Right atrium auricular region (tissue), 2 donors: ENCODE measurements at regions not wholly inside any gene's neighbourhood (a gene's known extent, or its start where the extent isn't known, plus 50 kb on each side); places are given as distances from the start of the nearest gene placed in this dataset.
"Not testable (repeated sequence)": the region's sequence is repeated elsewhere in the genome, so short reads cannot be mapped to it uniquely, and the experiment has no call there.

ENCODE experiments used
- DNase-seq: peaks from one replicate; pipeline ENCODE4 v3.0.0-alpha.2; 2019; ENCODE audit warnings: low spot score
- H3K27ac ChIP-seq, 2 donors: fragments of 200-600 bp; sonication (generic); 1 replicate in 1 of 2; 2 replicates in 1 of 2; pipeline ENCODE4 v1.5.1; 2016 to 2019
- H3K27me3 ChIP-seq, 2 donors: fragments of 200-600 bp; sonication (generic); one replicate each; pipeline versions ENCODE4 v1.5.1 to v1.6.0; 2017 to 2019
- H3K36me3 ChIP-seq: fragments of 200-600 bp; sonication (generic); one replicate; pipeline ENCODE4 v1.5.1; 2016
- H3K4me1 ChIP-seq, 2 donors: fragments of 200-600 bp; sonication (generic); one replicate each; pipeline versions ENCODE4 v1.5.1 to v1.6.0; 2017 to 2019
- H3K4me3 ChIP-seq, 2 donors: fragments of 200-600 bp; sonication (generic); 1 replicate in 1 of 2; 2 replicates in 1 of 2; pipeline ENCODE4 v1.5.1; 2017 to 2019; ENCODE audit warnings: mild to moderate bottlenecking in 1 of 2, moderate library complexity in 1 of 2
- H3K9me3 ChIP-seq, 2 donors: fragments of 200-600 bp; sonication (generic); one replicate each; pipeline ENCODE4 v1.5.1; 2019
- TF ChIP-seq, protein P1 (sequence below), 2 donors: fragments of 200-600 bp; sonication (generic); IDR thresholded peaks; one replicate each; pipeline ENCODE4 v1.5.1; 2019; ENCODE audit warnings: antibody characterized with exemption in 2 of 2

DNA sequence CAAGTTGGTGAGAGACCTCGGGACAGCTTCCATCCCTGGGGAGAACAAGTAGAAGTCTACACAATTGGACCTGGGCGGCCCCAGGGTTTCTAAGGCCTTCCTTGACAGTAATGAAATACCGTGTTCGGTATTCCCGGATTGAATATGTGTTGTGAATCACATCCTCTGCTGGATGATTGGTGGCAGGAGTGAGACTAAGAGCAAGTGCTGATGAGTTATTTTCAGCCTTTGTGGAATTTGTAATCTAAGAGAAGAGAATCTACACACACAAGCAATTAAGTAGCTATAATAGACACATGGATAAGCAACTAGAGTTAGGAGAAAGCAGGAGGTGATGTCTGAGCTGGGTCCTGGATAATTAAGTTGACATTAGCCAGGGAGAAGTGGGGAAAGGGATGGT is 64.8 kb upstream of the VWC2 start:
- H3K27ac ChIP-seq = no peak overlapping the region
- no peaks in the 10 kb centered on the region for H3K4me1 ChIP-seq
- no peaks in the 10 kb centered on the region for H3K36me3 ChIP-seq
- no peak for DNase-seq
- TF ChIP-seq, protein P1, sequence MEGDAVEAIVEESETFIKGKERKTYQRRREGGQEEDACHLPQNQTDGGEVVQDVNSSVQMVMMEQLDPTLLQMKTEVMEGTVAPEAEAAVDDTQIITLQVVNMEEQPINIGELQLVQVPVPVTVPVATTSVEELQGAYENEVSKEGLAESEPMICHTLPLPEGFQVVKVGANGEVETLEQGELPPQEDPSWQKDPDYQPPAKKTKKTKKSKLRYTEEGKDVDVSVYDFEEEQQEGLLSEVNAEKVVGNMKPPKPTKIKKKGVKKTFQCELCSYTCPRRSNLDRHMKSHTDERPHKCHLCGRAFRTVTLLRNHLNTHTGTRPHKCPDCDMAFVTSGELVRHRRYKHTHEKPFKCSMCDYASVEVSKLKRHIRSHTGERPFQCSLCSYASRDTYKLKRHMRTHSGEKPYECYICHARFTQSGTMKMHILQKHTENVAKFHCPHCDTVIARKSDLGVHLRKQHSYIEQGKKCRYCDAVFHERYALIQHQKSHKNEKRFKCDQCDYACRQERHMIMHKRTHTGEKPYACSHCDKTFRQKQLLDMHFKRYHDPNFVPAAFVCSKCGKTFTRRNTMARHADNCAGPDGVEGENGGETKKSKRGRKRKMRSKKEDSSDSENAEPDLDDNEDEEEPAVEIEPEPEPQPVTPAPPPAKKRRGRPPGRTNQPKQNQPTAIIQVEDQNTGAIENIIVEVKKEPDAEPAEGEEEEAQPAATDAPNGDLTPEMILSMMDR (IDR thresholded peaks at IDR 0.05) = no peak
- H3K27me3 ChIP-seq = no peaks in the 10 kb centered on the region
- H3K4me3 ChIP-seq = no peak overlapping the region
- H3K9me3 ChIP-seq = no peaks in the 10 kb centered on the region

DNA sequence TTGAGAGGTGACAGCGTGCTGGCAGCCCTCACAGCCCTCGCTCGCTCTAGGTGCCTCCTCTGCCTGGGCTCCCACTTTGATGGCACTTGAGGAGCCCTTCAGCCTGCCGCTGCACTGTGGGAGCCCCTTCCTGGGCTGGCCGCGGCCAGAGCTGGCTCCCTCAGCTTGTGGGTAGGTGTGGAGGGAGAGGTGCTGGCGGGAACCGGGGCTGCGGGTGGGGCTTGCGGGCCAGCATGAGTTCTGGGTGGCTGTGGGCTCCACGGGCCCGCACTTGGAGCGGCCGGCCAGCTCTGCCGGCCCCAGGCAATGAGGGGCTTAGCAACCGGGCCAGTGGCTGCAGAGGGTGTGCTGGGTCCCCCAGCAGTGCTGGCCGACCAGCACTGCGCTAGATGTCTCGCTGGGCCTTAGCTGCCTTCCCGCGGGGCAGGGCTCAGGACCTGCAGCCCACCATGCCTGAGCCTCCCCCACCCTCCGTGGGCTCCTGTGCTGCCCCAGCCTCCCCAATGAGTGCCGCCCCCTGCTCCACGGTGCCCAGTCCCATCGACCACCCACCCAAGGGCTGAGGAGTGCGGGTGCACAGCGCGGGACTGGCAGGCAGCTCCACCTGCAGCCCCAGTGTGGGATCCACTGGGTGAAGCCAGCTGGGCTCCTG is 62.2 kb upstream of the VWC2 start:
- H3K9me3 ChIP-seq, H3K4me3 ChIP-seq, DNase-seq, H3K27ac ChIP-seq, H3K4me1 ChIP-seq, H3K27me3 ChIP-seq, H3K36me3 ChIP-seq: not testable (repeated sequence)

DNA sequence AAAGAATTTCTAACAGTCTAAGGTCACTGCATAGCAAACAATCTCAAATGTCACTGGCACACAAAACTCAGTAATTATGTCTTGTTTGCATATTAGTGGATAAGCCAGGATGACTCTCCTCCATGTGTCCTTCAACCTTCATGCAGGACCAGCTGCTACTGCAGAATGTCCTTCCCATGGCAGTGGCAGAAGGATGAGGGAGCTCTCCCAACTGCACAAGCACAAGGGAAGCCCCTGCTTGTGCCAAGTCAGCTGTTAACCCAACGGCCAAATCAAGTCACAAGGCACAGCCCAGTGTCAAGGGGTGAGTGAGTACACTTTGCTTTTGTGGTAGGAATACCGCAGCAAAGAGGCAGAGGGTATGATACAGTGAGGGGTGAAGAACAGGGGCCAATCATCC is 59.3 kb upstream of the VWC2 start:
- H3K27ac ChIP-seq = no peak overlapping the region
- no peaks in the 10 kb centered on the region for H3K4me1 ChIP-seq
- H3K27me3 ChIP-seq = no peaks in the 10 kb centered on the region
- no peaks in the 10 kb centered on the region for H3K9me3 ChIP-seq
- no peak overlapping the region for H3K4me3 ChIP-seq
- DNase-seq = no peak
- no peaks in the 10 kb centered on the region for H3K36me3 ChIP-seq
- TF ChIP-seq, protein P1 (IDR thresholded peaks at IDR 0.05) = no peak

DNA sequence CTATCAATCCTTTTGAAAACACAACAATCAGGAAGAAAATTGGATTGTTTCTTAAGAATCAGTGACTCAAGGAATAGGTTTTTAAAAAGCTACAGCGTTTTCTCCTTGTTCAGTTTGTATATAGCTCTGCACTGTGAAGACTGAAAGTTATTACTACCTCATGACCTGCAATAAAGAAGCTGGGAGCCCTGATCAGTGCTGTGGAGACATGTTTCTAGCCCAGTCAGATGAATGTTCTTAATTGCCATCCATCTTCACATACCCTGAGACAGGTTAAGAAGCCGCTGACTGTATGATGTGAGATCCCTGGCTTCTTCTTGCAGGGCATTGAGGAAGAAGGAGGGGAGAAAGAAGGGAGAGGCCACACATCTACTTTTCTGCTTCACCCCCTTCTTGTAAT is 58.0 kb upstream of the VWC2 start:
- Histone ChIP-seq H3K4me3 (no peak overlapping the region), H3K4me1 (no peaks in the 10 kb centered on the region), H3K27me3 (no peaks in the 10 kb centered on the region)

DNA sequence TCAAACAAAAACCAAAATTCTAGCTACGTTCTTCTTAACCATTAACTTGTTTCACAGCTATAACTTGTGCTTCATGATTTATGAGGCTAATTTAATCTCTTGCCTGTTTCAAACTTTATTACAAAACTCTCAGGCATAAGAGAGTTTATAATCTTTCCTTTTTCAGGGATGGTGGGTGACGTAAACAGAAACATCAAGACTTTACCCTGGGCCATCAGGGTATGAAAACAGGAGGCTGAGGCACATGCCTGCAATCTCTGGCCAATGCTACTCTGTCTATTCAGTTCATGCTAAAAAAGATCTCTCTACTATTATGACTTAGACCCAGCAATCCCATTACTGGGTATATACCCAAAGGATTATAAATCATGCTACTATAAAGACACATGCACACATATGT is 55.9 kb upstream of the VWC2 start:
- H3K4me3 ChIP-seq = no peak overlapping the region
- H3K4me1 ChIP-seq = no peaks in the 10 kb centered on the region
- no peak for DNase-seq
- no peaks in the 10 kb centered on the region for H3K36me3 ChIP-seq
- H3K9me3 ChIP-seq = no peaks in the 10 kb centered on the region
- no peaks in the 10 kb centered on the region for H3K27me3 ChIP-seq
- no peak overlapping the region for H3K27ac ChIP-seq
- TF ChIP-seq, protein P1 (IDR thresholded peaks at IDR 0.05) = no peak

More for the DNA sequence above, 58.0 kb upstream of the VWC2 start:
- no peak for DNase-seq
- Histone ChIP-seq H3K9me3 (no peaks in the 10 kb centered on the region), H3K36me3 (no peaks in the 10 kb centered on the region), H3K27ac (no peak overlapping the region)
- TF ChIP-seq, protein P1 (IDR thresholded peaks at IDR 0.05) = no peak

DNA sequence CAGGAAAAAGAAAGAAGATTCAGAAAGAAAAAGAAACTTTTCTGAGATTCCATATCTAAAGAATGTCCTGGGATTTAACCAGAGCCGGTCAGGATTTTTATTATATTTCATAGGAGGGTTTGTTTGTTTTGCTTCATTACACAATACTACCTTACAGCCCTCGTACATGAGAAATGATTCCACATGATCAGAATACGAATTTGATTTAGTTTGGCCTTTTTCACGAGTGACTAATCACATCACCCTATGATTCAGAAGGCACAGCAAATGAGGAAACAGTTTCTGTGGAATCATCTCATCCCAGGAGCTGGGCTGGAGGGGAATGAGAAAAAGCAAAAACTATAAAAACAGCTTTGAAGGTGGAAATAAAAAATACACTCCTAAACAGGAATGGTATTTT is 54.7 kb upstream of the VWC2 start:
- no peak overlapping the region for H3K27ac ChIP-seq
- TF ChIP-seq, protein P1 (IDR thresholded peaks at IDR 0.05) = no peak
- DNase-seq = no peak
- no peak overlapping the region for H3K4me3 ChIP-seq
- H3K36me3 ChIP-seq = no peaks in the 10 kb centered on the region
- no peaks in the 10 kb centered on the region for H3K27me3 ChIP-seq
- H3K9me3 ChIP-seq = no peaks in the 10 kb centered on the region
- no peaks in the 10 kb centered on the region for H3K4me1 ChIP-seq
